Adrenal gland (tissue), 5 donors: ENCODE measurements at regions not wholly inside any gene's neighbourhood (a gene's known extent, or its start where the extent isn't known, plus 50 kb on each side); places are given as distances from the start of the nearest gene placed in this dataset.

ENCODE experiments used
- POLR2A ChIP-seq, 2 donors: fragments of 450-650 bp; IDR thresholded peaks; one replicate each; pipeline ENCODE4 v1.6.1; 2017; ENCODE audit warnings: antibody characterized with exemption in 2 of 2, mild to moderate bottlenecking in 2 of 2, moderate library complexity in 1 of 2
- TF ChIP-seq, protein P1 (sequence below), 6 experiments: fragments of 450-650 bp in 4 of 6; fragments of 200-600 bp in 2 of 6; sonication (generic) in 1 of 6; IDR thresholded peaks; 1 replicate in 5 of 6; 2 replicates in 1 of 6; pipeline versions ENCODE4 v1.5.1 to v1.8.0; 2016 to 2021; ENCODE audit warnings: antibody characterized with exemption in 6 of 6, mild to moderate bottlenecking in 2 of 6, moderate library complexity in 1 of 6
- donor health status: DM: no; HTN: no; CAD: no.

DNA sequence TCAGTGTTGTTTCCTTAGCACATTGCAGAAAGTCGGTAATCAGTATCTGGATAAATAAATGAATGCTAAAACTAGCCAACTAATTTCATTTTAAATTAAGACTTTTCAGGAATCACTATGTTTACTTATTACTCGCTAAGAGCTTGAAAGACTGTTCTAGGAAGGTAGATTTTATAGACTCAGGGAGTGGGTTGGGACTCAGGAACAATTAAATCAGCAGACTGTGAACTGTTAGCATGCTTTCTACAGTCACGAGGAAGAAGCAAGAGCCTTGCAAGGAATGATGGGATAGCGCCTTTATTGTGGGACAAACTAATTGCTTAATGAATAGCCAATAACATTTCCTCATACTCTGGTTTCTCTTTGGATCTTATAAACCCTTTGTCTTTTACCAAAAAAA, 183.2 kb upstream of the AADAT start:
- TF ChIP-seq, protein P1, sequence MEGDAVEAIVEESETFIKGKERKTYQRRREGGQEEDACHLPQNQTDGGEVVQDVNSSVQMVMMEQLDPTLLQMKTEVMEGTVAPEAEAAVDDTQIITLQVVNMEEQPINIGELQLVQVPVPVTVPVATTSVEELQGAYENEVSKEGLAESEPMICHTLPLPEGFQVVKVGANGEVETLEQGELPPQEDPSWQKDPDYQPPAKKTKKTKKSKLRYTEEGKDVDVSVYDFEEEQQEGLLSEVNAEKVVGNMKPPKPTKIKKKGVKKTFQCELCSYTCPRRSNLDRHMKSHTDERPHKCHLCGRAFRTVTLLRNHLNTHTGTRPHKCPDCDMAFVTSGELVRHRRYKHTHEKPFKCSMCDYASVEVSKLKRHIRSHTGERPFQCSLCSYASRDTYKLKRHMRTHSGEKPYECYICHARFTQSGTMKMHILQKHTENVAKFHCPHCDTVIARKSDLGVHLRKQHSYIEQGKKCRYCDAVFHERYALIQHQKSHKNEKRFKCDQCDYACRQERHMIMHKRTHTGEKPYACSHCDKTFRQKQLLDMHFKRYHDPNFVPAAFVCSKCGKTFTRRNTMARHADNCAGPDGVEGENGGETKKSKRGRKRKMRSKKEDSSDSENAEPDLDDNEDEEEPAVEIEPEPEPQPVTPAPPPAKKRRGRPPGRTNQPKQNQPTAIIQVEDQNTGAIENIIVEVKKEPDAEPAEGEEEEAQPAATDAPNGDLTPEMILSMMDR (IDR thresholded peaks at IDR 0.05) = no peak
- no peak for TF ChIP-seq POLR2A (IDR thresholded peaks at IDR 0.05)
